Peyer's patch (tissue), 4 donors: ENCODE measurements at regions not wholly inside any gene's neighbourhood (a gene's known extent, or its start where the extent isn't known, plus 50 kb on each side); places are given as distances from the start of the nearest gene placed in this dataset.
"Not testable (repeated sequence)": the region's sequence is repeated elsewhere in the genome, so short reads cannot be mapped to it uniquely, and the experiment has no call there.

Experiments used
- DNase-seq, 3 donors: peaks; one replicate each; pipeline ENCODE4 v3.0.0-alpha.2; 2017 to 2019
- H3K27ac ChIP-seq, 4 donors: fragments of 200-600 bp; sonication (generic); one replicate each; pipeline ENCODE4 v1.5.1; 2016 to 2019
- H3K27me3 ChIP-seq, 2 donors: fragments of 200-600 bp; sonication (generic); one replicate each; pipeline ENCODE4 v1.5.1; 2019
- H3K36me3 ChIP-seq, 3 donors: fragments of 200-600 bp; sonication (generic); one replicate each; pipeline ENCODE4 v1.5.1; 2016 to 2019
- H3K4me1 ChIP-seq, 4 donors: fragments of 200-600 bp; sonication (generic); one replicate each; pipeline ENCODE4 v1.5.1; 2016 to 2019
- H3K4me3 ChIP-seq, 4 donors: fragments of 200-600 bp; sonication (generic); 1 replicate in 3 of 4; 2 replicates in 1 of 4; pipeline ENCODE4 v1.5.1; 2016 to 2019; ENCODE audit warnings: mild to moderate bottlenecking in 1 of 4
- H3K9me3 ChIP-seq, 4 donors: fragments of 200-600 bp; sonication (generic); one replicate each; pipeline ENCODE4 v1.5.1; 2016 to 2019; ENCODE audit warnings: mild to moderate bottlenecking in 1 of 4
- CTCF ChIP-seq, 6 experiments: fragments of 450-650 bp in 4 of 6; fragments of 200-600 bp in 2 of 6; sonication (generic) in 1 of 6; IDR thresholded peaks; one replicate each; pipeline ENCODE4 v1.5.1; 2017 to 2019; ENCODE audit warnings: antibody characterized with exemption in 6 of 6, mild to moderate bottlenecking in 3 of 6, moderate library complexity in 1 of 6
- POLR2A ChIP-seq, 2 donors: fragments of 450-650 bp; IDR thresholded peaks; one replicate each; pipeline ENCODE4 v1.5.1; 2017; ENCODE audit warnings: antibody characterized with exemption in 2 of 2, mild to moderate bottlenecking in 2 of 2, moderate library complexity in 2 of 2

- Histone ChIP-seq H3K27ac (no peak overlapping the region), H3K4me3 (no peak overlapping the region), H3K4me1 (no peaks in the 10 kb centered on the region), H3K36me3 (no peaks in the 10 kb centered on the region), H3K9me3 (no peaks in the 10 kb centered on the region), H3K27me3 (no peaks in the 10 kb centered on the region)
- TF ChIP-seq POLR2A (IDR thresholded peaks at IDR 0.05) = no peak
- TF ChIP-seq CTCF (IDR thresholded peaks at IDR 0.05) = no peak
- DNase-seq = no peak
Measured at GRCh38 chr4:115219315-115219860, 106.0 kb upstream of the NDST4 start.

GRCh38 chr4:115215935-115216334 lies 102.5 kb upstream of the NDST4 start:
- Histone ChIP-seq H3K4me3 (no peak overlapping the region), H3K27me3 (no peaks in the 10 kb centered on the region), H3K36me3 (no peaks in the 10 kb centered on the region), H3K27ac (no peak overlapping the region), H3K4me1 (no peaks in the 10 kb centered on the region), H3K9me3 (no peaks in the 10 kb centered on the region)
- DNase-seq = no peak
- TF ChIP-seq CTCF (IDR thresholded peaks at IDR 0.05) (no peak), POLR2A (IDR thresholded peaks at IDR 0.05) (no peak)

GRCh38 chr4:115213716-115214115 lies 100.3 kb upstream of the NDST4 start:
- no peak for DNase-seq
- Histone ChIP-seq H3K27ac (no peak overlapping the region), H3K9me3 (no peaks in the 10 kb centered on the region), H3K27me3 (no peaks in the 10 kb centered on the region), H3K4me3 (no peak overlapping the region), H3K4me1 (no peaks in the 10 kb centered on the region), H3K36me3 (no peaks in the 10 kb centered on the region)
- TF ChIP-seq CTCF (IDR thresholded peaks at IDR 0.05) = no peak
- no peak for TF ChIP-seq POLR2A (IDR thresholded peaks at IDR 0.05)

GRCh38 chr4:115201042-115201330 lies 87.6 kb upstream of the NDST4 start:
- TF ChIP-seq CTCF (IDR thresholded peaks at IDR 0.05) = no peak
- no peak for TF ChIP-seq POLR2A (IDR thresholded peaks at IDR 0.05)
- DNase-seq = no peak
- Histone ChIP-seq H3K27ac (no peak overlapping the region), H3K4me3 (no peak overlapping the region), H3K36me3 (no peaks in the 10 kb centered on the region), H3K9me3 (no peaks in the 10 kb centered on the region), H3K27me3 (no peaks in the 10 kb centered on the region), H3K4me1 (no peaks in the 10 kb centered on the region)

GRCh38 chr4:115200201-115201041 lies 87.0 kb upstream of the NDST4 start:
- H3K4me1 ChIP-seq, DNase-seq, H3K4me3 ChIP-seq, H3K36me3 ChIP-seq, H3K27ac ChIP-seq, H3K27me3 ChIP-seq, H3K9me3 ChIP-seq: not testable (repeated sequence)

GRCh38 chr4:115194612-115195011 lies 81.2 kb upstream of the NDST4 start:
- H3K4me3 ChIP-seq, H3K36me3 ChIP-seq, H3K9me3 ChIP-seq, DNase-seq, H3K27me3 ChIP-seq, H3K27ac ChIP-seq, H3K4me1 ChIP-seq: not testable (repeated sequence)

- H3K4me1 ChIP-seq = no peaks in the 10 kb centered on the region
- no peak for TF ChIP-seq POLR2A (IDR thresholded peaks at IDR 0.05)
- TF ChIP-seq CTCF (IDR thresholded peaks at IDR 0.05) = no peak
- no peaks in the 10 kb centered on the region for H3K27me3 ChIP-seq
- H3K27ac ChIP-seq = no peak overlapping the region
- no peak for DNase-seq
- no peaks in the 10 kb centered on the region for H3K36me3 ChIP-seq
- H3K9me3 ChIP-seq = no peaks in the 10 kb centered on the region
- no peak overlapping the region for H3K4me3 ChIP-seq
Measured at GRCh38 chr4:115190529-115190928, 77.1 kb upstream of the NDST4 start.
